ENCODE measurements at regions not wholly inside any gene's neighbourhood (a gene's known extent, or its start where the extent isn't known, plus 50 kb on each side); places are given as distances from the start of the nearest gene placed in this dataset.

DNA sequence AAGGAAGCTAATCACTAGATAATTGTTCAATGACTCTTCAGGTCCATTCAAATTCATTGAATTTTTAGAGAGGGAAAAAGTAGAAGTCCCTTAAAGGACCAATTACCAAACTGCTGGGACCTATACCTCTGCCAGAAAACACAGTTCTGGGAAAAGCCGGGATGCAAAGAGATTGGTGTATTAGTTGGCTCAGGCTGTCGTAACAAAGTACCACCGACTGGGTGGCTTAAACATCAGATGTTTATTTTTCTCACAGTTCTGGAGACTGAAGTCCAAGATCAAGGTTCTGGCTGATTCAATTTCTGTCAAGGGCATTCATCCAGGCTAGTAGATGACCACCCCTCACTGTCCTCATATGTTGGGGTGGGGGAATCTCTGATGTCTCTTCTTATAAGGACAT lies 177.1 kb upstream of the FSTL4 start:
- TF ChIP-seq, protein P1, sequence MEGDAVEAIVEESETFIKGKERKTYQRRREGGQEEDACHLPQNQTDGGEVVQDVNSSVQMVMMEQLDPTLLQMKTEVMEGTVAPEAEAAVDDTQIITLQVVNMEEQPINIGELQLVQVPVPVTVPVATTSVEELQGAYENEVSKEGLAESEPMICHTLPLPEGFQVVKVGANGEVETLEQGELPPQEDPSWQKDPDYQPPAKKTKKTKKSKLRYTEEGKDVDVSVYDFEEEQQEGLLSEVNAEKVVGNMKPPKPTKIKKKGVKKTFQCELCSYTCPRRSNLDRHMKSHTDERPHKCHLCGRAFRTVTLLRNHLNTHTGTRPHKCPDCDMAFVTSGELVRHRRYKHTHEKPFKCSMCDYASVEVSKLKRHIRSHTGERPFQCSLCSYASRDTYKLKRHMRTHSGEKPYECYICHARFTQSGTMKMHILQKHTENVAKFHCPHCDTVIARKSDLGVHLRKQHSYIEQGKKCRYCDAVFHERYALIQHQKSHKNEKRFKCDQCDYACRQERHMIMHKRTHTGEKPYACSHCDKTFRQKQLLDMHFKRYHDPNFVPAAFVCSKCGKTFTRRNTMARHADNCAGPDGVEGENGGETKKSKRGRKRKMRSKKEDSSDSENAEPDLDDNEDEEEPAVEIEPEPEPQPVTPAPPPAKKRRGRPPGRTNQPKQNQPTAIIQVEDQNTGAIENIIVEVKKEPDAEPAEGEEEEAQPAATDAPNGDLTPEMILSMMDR (IDR thresholded peaks at IDR 0.05; ENCODE audit: low read depth, low read length, poor library complexity, severe bottlenecking): no peak
- TF ChIP-seq EZH2phosphoT487 (IDR thresholded peaks at IDR 0.05; ENCODE audit: borderline replicate concordance, low read length): no peak
